DMS153 (cell line): ENCODE measurements at regions not wholly inside any gene's neighbourhood (a gene's known extent, or its start where the extent isn't known, plus 50 kb on each side); places are given as distances from the start of the nearest gene placed in this dataset.
A peak's percentile ranks its signal among the peaks of the same experiment; 100 is the strongest.

Experiments
- DNase-seq: peaks from one replicate; lab custom pipeline; 2025; lab: John Stamatoyannopoulos, UW

DNA sequence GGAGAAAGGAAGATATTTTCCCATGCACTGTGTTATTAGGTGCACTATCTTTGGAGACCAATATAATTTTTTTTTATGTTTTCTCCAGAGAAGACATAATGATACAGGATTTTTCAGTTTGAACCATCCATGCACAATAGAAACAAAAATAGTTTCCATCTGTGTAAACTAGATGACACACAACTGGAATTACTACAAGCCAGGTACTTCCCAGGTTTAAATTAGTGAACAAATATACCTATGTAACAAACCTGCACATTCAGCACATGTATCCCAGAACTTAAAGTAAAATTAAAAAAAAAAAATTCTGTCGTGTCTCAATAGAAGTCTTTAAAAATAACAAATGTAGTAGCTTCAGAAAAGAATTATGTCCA, 1616.8 kb upstream of the ACVR2A start:
- DNase-seq: no peak

DNA sequence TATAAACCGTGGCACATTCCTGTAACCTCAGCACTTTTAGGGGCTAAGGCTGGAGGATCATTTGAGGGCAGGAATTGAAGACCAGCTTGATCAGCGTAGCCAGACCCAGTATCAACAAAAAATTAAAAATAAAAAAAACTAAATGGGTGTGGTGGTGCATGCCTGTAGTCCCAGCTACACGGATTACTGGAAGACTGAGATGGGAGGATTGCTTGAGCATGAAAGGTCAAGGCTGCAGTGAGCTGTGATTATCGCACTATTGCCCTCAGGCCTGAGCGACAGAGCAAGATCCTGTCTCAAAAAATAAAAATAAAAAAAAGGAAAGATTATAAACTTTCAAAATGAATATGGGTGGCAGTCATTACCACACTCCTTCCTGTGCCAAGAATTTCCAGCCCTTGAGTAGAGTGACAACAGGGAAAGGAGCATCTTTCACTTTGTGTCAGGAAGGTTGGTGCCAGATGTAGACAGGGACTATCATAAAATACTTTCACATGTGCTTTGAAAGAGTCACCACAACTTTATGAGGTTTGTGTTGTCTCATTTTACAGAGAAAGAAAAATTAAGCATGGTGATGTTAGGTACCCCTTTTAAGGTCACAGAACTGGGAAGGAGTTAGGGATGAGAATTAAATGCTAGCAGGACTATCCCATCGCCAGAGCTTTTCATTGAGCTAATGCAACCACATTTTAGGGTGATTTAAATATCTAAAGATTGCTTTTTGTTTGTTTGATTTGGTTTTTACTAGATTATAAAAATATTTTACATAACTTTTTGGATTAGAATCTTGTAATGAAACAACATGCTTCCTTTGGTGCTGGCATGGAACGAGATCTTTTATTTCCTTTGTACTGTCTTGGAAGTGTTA, 1617.4 kb upstream of the ACVR2A start:
- no peak for DNase-seq

DNA sequence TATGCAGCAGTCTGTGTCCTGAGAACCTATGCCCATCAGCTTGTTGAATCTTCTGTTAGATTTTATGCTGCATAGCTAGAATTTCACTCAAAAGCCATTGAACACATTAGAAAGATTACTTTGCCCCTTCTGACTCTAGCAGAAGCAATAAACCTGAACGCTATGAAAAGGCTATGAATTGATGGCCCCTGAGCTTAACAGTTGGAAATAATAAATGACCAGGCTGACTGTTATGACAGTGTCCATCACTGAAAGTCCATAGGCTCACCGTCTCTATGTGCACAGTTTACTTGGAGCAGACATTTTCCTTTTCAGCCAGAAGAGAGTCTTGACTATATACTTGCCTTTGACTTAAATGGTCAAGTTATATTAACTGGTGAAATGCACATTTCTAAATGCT, 1618.8 kb upstream of the ACVR2A start:
- DNase-seq: no peak

DNA sequence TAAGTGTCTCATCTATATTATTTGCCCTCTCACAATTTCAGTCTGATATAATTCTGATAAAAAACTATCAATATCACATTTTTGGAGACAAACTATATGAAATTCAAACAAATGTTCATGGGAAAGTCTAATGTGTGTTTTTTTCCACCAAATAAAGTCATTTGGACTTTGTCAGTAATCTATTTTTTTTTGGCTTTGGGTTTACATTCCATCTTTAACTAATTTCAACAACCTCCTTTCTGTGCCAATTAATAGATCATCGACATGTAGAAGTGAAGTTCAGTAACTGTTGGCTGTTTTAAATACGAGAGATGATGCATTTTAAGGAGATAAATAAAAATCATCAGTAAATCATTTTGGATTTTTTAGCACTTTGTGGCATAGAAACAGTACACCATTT, 1623.0 kb upstream of the ACVR2A start:
- no peak for DNase-seq

DNA sequence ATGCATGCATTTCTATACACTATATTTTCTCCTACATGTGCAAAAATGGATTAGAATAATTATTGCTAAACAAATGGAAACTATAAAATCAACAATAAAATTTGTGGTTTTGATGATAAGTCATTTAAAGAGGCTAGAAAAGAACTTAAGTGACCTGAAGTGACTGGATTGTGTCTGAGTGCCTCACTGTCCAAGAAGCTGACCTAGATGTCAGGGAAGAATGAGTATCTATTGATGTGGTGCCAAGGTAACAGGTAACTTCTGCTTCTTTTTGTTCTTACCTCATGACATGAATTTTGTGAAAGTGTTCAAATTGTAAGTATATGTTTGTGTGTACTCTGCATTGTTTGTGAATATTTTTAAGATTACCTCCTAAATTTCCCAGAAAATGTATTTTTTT, 1623.9 kb upstream of the ACVR2A start:
- DNase-seq: no peak

DNA sequence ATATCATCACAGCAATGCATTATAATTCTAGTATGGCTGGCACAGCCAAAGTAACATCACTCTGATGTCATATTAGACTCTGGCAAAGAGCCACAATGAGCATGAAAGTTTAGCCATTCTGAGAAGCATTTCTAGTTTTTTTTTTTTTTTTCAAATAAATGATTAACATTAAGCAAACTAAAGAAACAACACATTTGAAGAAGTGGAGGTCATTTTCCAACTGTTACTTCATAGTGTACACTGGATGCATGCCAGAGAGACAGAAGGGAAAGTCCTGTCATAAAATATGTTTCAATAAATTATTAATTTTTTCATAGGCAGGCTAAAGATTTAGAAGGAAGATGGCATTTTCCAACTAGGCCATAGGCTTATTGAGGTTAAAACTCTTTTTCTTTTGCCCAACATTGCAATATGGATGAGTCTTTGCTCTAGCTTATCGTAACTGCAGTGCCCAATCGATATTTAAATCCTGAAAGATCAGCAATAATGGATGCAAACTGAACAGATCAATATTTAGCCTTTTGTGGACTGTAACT, 1630.4 kb upstream of the ACVR2A start:
- DNase-seq: no peak

DNA sequence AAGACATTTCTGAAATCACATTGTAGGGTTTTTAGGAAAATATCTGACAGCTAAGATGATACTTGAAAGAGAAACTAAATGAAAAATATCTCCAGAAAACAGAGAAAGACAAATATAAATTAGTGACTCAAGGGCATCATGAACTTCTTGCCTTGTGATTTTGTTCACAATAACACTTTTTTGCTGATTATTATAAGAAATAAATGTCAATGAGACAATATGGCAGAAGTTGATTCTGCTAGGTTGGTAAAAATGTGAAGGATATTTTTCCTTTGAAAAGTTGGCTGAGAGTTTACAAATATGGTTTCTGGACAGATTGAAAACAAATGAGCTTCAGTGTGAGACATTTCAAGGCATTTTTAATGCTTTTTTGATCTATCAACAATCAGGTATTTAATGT, 1631.2 kb upstream of the ACVR2A start:
- DNase-seq: no peak

DNA sequence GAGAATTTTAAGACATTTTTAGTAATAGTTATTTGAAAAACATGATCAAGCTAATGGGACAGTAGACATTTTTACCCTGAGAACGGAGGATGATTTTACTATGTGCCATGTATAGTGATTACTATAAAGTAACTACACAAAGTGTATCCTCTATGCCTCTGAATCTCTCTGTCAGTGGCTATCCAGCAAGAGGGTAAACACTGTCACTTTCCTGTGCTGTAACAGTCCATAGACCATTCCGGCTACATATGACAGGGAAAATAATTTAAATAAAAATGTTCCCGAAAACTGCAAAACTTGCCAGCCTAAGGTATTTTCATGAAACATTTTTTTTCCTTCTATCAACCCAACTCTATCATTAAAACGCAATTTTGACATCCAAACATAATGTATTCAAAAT, 1632.2 kb upstream of the ACVR2A start:
- DNase-seq: no peak

DNA sequence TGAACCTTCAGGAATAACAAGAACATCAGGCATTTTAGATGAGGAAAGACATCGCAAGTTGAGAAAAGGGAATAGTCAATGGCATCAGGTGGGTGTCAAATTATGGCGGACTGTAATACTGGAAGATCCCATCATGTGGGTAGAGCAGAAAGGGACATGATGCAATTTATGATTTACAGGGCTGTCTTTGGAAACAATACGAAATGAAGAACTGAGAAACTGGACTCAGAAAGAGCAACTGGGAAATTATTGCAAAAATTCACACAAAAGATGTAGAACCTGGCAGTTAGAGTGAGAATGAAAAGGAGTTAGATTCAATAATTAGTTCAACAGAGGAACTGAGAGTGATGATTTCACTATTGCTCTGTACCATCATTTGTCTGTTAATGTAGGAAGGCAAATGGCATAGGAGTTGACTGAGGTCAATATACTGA, 1635.0 kb upstream of the ACVR2A start:
- DNase-seq: no peak

DNA sequence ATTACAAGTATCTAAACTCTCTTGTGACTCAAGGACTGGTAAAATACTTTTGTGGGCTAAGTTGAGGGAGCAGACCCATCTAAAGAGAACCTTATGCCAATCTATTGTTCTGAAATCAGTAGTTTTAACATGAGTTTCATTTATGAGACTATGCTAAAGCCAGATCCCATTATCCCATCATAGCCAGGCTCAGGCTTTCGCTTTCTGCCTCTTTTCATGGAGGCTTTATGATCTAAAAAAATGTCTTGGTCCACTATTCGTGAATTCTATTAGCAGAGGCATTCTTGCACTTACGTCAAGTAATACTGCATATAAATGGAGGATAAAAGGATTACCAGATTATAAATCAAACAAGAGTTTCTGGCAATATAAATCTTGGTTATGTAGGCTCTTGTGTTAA, 1636.9 kb upstream of the ACVR2A start:
- no peak for DNase-seq

DNA sequence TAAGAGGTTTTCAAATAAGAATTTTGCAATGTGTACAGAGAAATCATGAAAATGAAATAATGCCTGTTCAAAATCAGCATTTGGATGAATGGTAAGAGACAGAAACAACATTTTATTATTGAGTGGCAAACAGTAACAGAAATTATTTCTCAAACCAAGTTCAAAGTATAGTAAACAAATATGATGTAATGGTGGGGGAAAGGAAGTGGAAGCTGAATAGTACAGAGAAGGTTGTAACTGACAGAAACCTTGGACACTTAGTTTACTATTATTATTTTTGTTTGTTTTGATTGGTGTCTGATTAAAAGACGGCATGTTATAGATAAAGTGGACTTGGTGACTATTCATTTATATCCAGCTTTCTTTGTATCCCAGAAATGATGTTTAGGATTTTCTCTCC, 1637.4 kb upstream of the ACVR2A start:
- no peak for DNase-seq

DNA sequence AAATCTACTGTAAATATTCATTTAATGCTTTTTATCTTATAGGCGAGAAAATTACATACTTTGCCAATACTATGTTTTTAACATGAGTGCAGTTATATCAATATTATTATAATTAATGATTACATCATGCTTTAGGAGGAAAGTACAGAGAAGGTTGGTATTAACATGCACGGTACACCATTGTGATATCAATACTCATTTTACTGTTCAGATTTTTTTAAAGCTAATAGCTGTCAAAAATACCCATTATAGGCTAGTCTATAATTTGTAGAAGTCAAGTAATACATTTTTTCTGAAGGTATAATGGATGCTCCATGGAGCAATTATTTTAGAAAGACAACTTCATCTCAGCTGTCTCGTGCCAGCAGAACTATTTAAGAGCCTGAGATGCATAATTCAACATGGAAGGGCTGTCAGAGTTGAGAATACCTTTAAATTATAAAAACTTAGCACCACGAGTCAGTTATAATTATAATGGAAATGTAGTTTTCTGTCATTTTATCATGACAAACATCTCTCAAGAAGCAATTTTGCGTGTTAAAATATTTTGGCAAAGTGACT, 1641.7 kb upstream of the ACVR2A start:
- DNase-seq: no peak

DNA sequence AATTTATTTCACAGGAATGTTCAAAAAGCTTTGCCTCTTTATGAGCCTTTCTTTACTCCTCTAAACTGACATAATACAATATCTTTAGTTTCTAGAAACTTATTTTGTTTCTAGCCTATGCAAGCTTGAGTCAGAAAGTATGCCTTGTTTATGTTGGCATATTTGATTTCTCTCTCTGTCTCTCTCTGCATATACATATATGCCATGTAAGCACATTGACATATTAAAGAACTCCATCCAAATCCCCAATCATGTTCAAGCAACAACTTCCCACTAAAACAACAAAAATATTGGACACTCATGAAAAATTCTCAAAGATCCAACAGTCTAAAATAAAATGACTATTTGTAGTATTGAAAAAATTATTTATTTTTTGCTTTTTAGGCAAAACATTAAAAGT, 1651.2 kb upstream of the ACVR2A start:
- DNase-seq: no peak

DNA sequence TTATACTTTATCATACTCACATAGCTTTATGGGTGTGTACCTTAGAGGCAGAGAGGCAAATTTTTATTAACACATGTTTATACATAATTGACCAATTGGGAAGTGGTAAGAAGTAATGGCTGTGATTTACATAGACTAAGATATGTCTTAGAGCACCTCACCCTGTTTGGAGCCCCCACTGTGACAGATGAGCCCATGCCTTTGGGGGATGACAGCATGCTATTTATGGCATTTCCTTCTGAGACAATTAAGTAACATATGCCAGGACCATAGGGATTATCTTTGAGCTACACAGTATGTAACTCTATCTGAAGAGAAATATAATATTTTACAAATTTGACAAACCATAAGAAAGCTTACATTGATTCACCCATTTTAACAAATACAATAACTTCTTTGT, 1655.3 kb upstream of the ACVR2A start:
- DNase-seq: no peak

DNA sequence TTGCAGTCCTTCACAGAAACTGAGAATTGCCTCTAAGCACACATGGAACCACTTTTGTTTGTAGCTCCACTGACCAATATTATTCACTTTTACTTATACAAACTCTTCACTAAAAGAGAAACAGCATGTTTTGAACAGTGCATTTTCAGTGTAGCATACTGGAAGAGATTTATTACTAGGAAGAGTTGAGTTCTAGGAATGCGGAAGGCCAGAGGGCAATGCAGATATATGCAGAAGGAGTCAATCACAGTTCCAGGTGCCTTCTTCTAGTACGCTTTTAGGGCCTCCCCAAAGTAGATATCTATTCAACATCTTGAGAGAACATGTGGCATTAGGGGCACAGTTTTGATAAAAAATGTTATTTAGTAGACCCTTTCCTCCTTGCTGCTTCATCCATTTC, 1654.0 kb upstream of the ZEB2 start:
- no peak for DNase-seq

DNA sequence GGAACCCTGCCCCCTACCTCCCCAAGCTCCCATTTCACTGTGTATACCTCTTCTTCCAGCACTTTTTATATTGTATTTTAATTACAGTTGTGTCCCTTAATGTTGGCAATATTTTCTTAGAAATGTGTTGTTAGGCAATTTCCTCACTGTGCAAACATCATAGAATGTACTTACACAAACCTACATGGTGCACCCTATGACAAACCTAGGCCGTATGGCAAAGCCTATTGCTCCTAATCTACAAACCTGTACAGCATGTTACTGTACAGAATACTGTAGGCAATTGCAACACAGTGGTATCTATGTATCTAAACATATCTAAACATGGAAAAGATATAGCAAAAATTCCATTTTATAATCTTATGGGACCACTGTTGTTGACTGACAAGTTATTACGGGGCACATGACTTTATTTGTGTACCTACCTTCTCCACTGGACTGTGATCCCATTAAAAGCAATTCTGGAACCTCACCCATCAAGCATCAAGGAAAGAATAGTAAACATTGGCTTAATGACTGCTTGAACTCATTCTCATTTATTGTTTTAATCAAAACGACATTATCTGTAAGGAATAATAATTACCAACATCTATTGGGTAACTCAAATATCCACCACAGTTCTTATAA, 1641.5 kb upstream of the ZEB2 start:
- peak; percentile 2 for DNase-seq

DNA sequence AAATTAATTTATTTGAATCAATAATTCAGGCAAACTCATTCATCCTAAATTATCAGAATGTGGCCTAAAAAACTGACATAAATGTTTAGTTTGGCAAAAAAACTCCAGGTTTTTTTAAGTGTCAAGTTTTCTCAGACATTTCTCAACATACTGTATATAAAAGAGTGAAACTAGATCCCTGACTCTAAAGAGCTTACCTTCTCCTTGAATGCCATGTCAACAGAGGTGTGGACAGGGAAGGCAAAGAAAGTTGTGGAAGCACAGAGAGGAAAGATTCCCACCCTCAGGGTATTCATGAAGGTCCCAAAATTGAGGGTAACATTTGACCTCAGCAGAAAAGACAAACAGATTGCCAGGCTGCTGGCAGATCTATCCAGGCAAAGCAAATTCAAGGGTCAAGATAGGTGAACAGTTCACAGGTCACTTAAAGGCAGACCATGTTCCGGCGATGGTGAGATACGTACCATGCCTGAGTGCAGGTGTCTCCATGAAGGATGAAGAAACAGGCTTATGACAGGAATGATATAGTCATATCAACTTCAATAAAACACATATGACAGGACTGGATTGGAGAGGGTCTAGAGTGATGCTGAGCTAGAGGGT, 1638.3 kb upstream of the ZEB2 start:
- no peak for DNase-seq

DNA sequence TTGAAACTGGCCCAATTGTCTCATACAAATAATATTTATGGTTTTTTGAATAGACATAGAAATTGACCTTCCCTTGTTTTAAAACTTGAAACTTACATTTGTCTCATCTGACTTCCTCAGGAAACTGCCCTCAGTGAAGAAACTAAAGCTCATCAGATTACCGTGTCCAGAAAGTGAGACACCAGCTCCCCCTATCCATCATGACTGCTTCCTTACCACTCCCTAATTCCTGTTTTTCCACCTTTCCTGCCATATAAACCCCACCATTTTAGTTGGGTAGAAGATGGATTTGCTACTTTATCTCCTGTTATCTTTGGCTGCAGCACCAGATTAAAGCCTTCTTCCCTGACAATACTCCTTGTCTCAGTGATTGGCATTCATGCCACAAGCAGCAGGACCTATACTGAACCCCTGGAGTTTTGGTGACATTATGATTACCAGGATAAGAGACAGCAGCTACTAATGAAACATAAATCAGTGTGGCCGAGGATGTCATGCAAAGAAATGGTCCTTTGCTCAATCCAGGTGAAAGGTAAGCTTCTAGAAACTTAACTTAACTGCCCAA, 1627.6 kb upstream of the ZEB2 start:
- no peak for DNase-seq

DNA sequence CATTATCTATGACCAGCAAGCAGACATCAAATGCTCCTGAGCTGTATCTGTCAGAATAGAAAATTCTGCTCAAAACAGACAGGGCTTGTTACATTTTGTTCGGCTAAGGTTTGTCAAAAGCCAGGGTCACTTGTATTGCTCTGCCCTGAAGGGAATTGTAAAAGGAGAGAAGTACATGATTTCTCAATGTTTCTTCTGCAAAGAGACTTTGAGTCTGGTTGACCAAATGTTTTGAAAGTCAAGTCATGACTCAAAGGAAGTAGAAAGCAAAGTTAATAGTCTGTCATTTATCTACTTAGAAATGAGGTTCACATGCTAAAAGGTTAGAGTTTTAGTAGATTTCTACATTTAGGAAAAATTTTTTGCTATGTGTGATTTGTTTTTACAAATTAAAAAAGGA, 1624.1 kb upstream of the ZEB2 start:
- DNase-seq: no peak

DNA sequence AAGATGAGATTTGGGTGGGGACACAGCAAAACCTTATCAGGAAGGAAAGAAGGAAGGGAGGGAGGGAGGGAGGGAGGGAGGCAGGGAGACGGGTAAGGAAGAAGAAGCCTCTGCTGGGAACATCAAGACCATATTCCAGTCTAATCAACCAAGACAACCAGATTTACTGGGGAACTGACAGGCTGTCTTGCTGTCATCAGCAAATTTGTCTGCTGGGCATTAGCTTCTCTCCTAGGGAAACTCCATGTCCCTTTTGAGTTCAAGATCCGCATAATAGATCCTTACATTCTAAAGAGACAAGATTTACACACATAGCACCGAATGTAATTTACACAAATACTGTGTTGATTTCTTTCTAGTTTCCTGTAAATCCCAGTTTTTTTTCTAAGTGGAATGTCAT, 1618.9 kb upstream of the ZEB2 start:
- DNase-seq: no peak

DNA sequence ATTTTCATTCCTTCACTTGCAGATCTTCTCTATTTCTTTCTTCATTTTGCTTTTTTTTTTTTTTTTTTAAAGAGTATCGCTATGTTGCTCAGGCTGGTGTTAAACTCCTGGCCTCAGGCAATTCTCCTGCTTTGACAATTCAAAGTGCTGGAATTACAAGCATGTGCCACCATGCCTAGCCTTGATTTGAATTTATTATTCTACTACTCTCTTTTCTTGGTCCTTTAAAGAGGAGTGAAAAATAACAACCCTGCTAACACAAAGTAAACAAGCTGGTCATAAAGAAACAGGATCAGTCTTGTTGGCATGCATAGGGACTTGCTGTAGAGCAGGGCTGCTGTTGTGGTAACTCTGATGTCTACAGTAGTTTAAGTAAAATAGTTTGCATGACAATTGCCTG, 1615.3 kb upstream of the ZEB2 start:
- DNase-seq: no peak

DNA sequence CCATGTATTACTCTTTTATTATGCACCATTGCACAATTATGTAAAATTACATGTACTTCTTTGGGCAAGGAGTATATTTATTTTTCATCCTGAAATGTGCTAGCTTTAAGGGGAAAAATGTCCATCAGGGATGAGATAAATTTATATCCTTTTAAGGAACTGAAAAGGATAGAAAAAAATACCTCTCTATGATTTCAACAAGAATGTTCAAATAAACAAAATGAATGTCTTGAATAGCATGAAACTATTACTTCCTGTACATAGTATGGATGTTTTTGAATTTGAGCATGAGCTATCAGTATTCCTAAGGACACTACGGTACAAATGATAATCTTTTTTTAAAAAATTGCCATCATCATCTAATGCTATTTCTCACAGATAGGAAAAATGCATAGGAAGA, 1611.9 kb upstream of the ZEB2 start:
- DNase-seq: no peak

DNA sequence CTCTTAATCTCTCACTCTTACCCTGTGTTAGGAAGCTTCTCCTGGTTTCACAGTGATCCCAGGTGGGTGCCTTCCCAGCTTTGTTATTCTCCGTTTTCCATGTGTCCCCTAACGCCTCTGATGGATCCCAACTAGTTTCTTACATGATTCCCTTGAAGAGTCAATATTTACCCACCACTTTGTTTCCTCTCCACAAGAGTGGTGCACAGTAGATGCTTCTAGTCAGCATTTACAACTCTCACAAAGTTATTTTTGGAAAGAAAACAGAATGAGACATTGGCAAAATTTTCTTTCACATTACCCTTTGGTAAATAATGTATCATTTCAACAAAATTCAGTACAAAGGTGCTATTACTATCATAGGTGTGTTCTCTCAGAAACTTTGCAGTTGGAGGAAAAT, 1611.1 kb upstream of the ZEB2 start:
- DNase-seq: no peak
